GM20000 (cell line): ENCODE measurements at regions not wholly inside any gene's neighbourhood (a gene's known extent, or its start where the extent isn't known, plus 50 kb on each side); places are given as distances from the start of the nearest gene placed in this dataset.
"Not testable (repeated sequence)": the region's sequence is repeated elsewhere in the genome, so short reads cannot be mapped to it uniquely, and the experiment has no call there.

Experiments
- DNase-seq: peaks from one replicate; pipeline ENCODE4 v3.0.0; 2012; ENCODE audit warnings: low spot score
- CTCF ChIP-seq: IDR thresholded peaks from 2 replicates; pipeline ENCODE4 v1.5.1; 2012; ENCODE audit warnings: mild to moderate bottlenecking, control low read depth; ENCODE audit errors: extremely low read depth, missing control alignments

GRCh38 chr15:35286721-35287120 is 201.6 kb upstream of the NANOGP8 start:
- DNase-seq = no peak
- no peak for TF ChIP-seq CTCF

- DNase-seq = no peak
- TF ChIP-seq CTCF = no peak
These were observed 197.9 kb upstream of the NANOGP8 start for GRCh38 chr15:35282965-35283496.

- no peak for DNase-seq
- no peak for TF ChIP-seq CTCF
These were observed 196.4 kb upstream of the NANOGP8 start for GRCh38 chr15:35281515-35281914.

- TF ChIP-seq CTCF = no peak
- no peak for DNase-seq
These were observed 194.7 kb upstream of the NANOGP8 start for GRCh38 chr15:35279811-35280210.

GRCh38 chr15:35271371-35272043 is 186.4 kb upstream of the NANOGP8 start:
- TF ChIP-seq CTCF = no peak
- no peak for DNase-seq

- TF ChIP-seq CTCF = no peak
- no peak for DNase-seq
These were observed 175.8 kb upstream of the NANOGP8 start for GRCh38 chr15:35260941-35261340.

GRCh38 chr15:35260274-35260673 is 175.2 kb upstream of the NANOGP8 start:
- not testable (repeated sequence) for DNase-seq

GRCh38 chr15:35256551-35256950 is 171.5 kb upstream of the NANOGP8 start:
- DNase-seq = no peak
- TF ChIP-seq CTCF = no peak
